GM12872 (cell line): ENCODE measurements at regions not wholly inside any gene's neighbourhood (a gene's known extent, or its start where the extent isn't known, plus 50 kb on each side); places are given as distances from the start of the nearest gene placed in this dataset.
A peak's percentile ranks its signal among the peaks of the same experiment; 100 is the strongest.

Source experiments
- CTCF ChIP-seq: IDR thresholded peaks from 3 replicates; pipeline ENCODE4 v1.5.1; 2011; ENCODE audit warnings: low read depth, mild to moderate bottlenecking, low read length, moderate library complexity; ENCODE audit not compliant: insufficient read depth

GRCh38 chr7:10643545-10643944 lies 330.1 kb upstream of the PHF14 start:
- TF ChIP-seq CTCF, result no peak

- no peak for TF ChIP-seq CTCF
Observed at GRCh38 chr7:10644849-10645248, 328.8 kb upstream of the PHF14 start.

- TF ChIP-seq CTCF, result no peak
Observed at GRCh38 chr7:10646194-10646593, 327.5 kb upstream of the PHF14 start.

- no peak for TF ChIP-seq CTCF
Observed at GRCh38 chr7:10648289-10648688, 325.4 kb upstream of the PHF14 start.

GRCh38 chr7:10649120-10649519 lies 324.6 kb upstream of the PHF14 start:
- 0 out of 3 replicates have a peak, but pooled peaks have one; percentile 11 for TF ChIP-seq CTCF

- no peak for TF ChIP-seq CTCF
Observed at GRCh38 chr7:10655031-10655430, 318.6 kb upstream of the PHF14 start.

- TF ChIP-seq CTCF, result no peak
Observed at GRCh38 chr7:10657201-10657600, 316.5 kb upstream of the PHF14 start.

- no peak for TF ChIP-seq CTCF
Observed at GRCh38 chr7:10657837-10658236, 315.8 kb upstream of the PHF14 start.
